ENCODE measurements at regions not wholly inside any gene's neighbourhood (a gene's known extent, or its start where the extent isn't known, plus 50 kb on each side); places are given as distances from the start of the nearest gene placed in this dataset.

GRCh38 chr7:41873741-41874140 lies 170.9 kb upstream of the INHBA start:
- Mint-ChIP-seq H3K4me3 (no peak overlapping the region), H3K36me3 (ENCODE audit: insufficient read depth in 2 of 2) (peaks cover 0 to 4% of the 10 kb centered on the region in 2 donors), H3K27me3 (ENCODE audit: low read depth) (peaks cover 47% of the 10 kb centered on the region), H3K27ac (no peak overlapping the region), H3K9me3 (no peaks in the 10 kb centered on the region), H3K4me1 (ENCODE audit: low read depth) (peaks cover 12% of the 10 kb centered on the region)
- DNase-seq (no peak), ATAC-seq (replicated peaks in 1 of 2) (no peak)

GRCh38 chr7:41872966-41873365 lies 170.1 kb upstream of the INHBA start:
- no peaks in the 10 kb centered on the region for H3K9me3 Mint-ChIP-seq
- no peak overlapping the region for H3K4me3 Mint-ChIP-seq
- ATAC-seq (replicated peaks in 1 of 2) (no peak), DNase-seq (no peak)
- H3K36me3 Mint-ChIP-seq (ENCODE audit: insufficient read depth in 2 of 2): peaks cover 0 to 4% of the 10 kb centered on the region in 2 donors
- H3K27ac Mint-ChIP-seq: no peak overlapping the region
- peaks cover 12% of the 10 kb centered on the region for H3K4me1 Mint-ChIP-seq (ENCODE audit: low read depth)
- H3K27me3 Mint-ChIP-seq (ENCODE audit: low read depth): peaks cover 55% of the 10 kb centered on the region

GRCh38 chr7:41870461-41871138 lies 167.7 kb upstream of the INHBA start:
- peaks cover 12% of the 10 kb centered on the region for H3K4me1 Mint-ChIP-seq (ENCODE audit: low read depth)
- H3K27ac Mint-ChIP-seq: no peak overlapping the region
- peaks cover 0 to 6% of the 10 kb centered on the region in 2 donors for H3K36me3 Mint-ChIP-seq (ENCODE audit: insufficient read depth in 2 of 2)
- DNase-seq (peak in 1 of 2 donors; percentile 8), ATAC-seq (replicated peaks in 1 of 2) (peak; percentile 77 to 86)
- peak overlapping the region; percentile 16 to 55 for H3K4me3 Mint-ChIP-seq
- H3K27me3 Mint-ChIP-seq (ENCODE audit: low read depth): peaks cover 50% of the 10 kb centered on the region
- no peaks in the 10 kb centered on the region for H3K9me3 Mint-ChIP-seq

- Mint-ChIP-seq H3K9me3 (peaks cover 0 to 4% of the 10 kb centered on the region in 2 donors), H3K4me3 (peak overlapping the region in 1 of 2 donors; percentile 55), H3K27me3 (ENCODE audit: low read depth) (peaks cover 44% of the 10 kb centered on the region), H3K27ac (peak overlapping the region; percentile 73), H3K4me1 (ENCODE audit: low read depth) (peaks cover 12% of the 10 kb centered on the region), H3K36me3 (ENCODE audit: insufficient read depth in 2 of 2) (peaks cover 4 to 6% of the 10 kb centered on the region in 2 donors)
- DNase-seq (no peak), ATAC-seq (replicated peaks in 1 of 2) (peak; percentile 43 to 46)
Observed at GRCh38 chr7:41869997-41870396, 167.1 kb upstream of the INHBA start.

- Mint-ChIP-seq H3K9me3 (peaks cover 0 to 4% of the 10 kb centered on the region in 2 donors), H3K4me1 (ENCODE audit: low read depth) (peaks cover 12% of the 10 kb centered on the region), H3K27me3 (ENCODE audit: low read depth) (peaks cover 40% of the 10 kb centered on the region), H3K4me3 (peak overlapping the region in 1 of 2 donors; percentile 55), H3K36me3 (ENCODE audit: insufficient read depth in 2 of 2) (peaks cover 6% of the 10 kb centered on the region in 2 donors), H3K27ac (peak overlapping the region; percentile 33)
- no peak for DNase-seq
- ATAC-seq (replicated peaks in 1 of 2): no peak
Observed at GRCh38 chr7:41869596-41869995, 166.7 kb upstream of the INHBA start.

GRCh38 chr7:41869091-41869490 lies 166.2 kb upstream of the INHBA start:
- no peak for DNase-seq
- H3K36me3 Mint-ChIP-seq (ENCODE audit: insufficient read depth in 2 of 2): peaks cover 6 to 7% of the 10 kb centered on the region in 2 donors
- peak overlapping the region in 1 of 2 donors; percentile 20 for H3K4me3 Mint-ChIP-seq
- ATAC-seq (replicated peaks in 1 of 2): peak in 1 of 2 donors; percentile 40
- H3K27ac Mint-ChIP-seq: peak overlapping the region; percentile 33
- H3K9me3 Mint-ChIP-seq: peaks cover 0 to 5% of the 10 kb centered on the region in 2 donors
- peaks cover 12% of the 10 kb centered on the region for H3K4me1 Mint-ChIP-seq (ENCODE audit: low read depth)
- H3K27me3 Mint-ChIP-seq (ENCODE audit: low read depth): peaks cover 38% of the 10 kb centered on the region

GRCh38 chr7:41867639-41868280 lies 164.9 kb upstream of the INHBA start:
- no peak for DNase-seq
- Mint-ChIP-seq H3K27me3 (ENCODE audit: low read depth) (peaks cover 33% of the 10 kb centered on the region), H3K27ac (no peak overlapping the region), H3K36me3 (ENCODE audit: insufficient read depth in 2 of 2) (peaks cover 6 to 7% of the 10 kb centered on the region in 2 donors), H3K4me1 (ENCODE audit: low read depth) (peaks cover 12% of the 10 kb centered on the region), H3K9me3 (peaks cover 0 to 6% of the 10 kb centered on the region in 2 donors), H3K4me3 (no peak overlapping the region)
- ATAC-seq (replicated peaks in 1 of 2): no peak

- DNase-seq (no peak), ATAC-seq (replicated peaks in 1 of 2) (no peak)
- H3K4me3 Mint-ChIP-seq: no peak overlapping the region
- H3K36me3 Mint-ChIP-seq (ENCODE audit: insufficient read depth in 2 of 2): peaks cover 1 to 7% of the 10 kb centered on the region in 2 donors
- H3K27me3 Mint-ChIP-seq (ENCODE audit: low read depth): peaks cover 11% of the 10 kb centered on the region
- no peaks in the 10 kb centered on the region for H3K4me1 Mint-ChIP-seq (ENCODE audit: low read depth)
- peaks cover 0 to 6% of the 10 kb centered on the region in 2 donors for H3K9me3 Mint-ChIP-seq
- no peak overlapping the region for H3K27ac Mint-ChIP-seq
Observed at GRCh38 chr7:41862261-41862660, 159.4 kb upstream of the INHBA start.

GRCh38 chr7:41861642-41862041 lies 158.8 kb upstream of the INHBA start:
- H3K4me3 Mint-ChIP-seq: no peak overlapping the region
- H3K27ac Mint-ChIP-seq: no peak overlapping the region
- H3K4me1 Mint-ChIP-seq (ENCODE audit: low read depth): no peaks in the 10 kb centered on the region
- peaks cover 0 to 7% of the 10 kb centered on the region in 2 donors for H3K36me3 Mint-ChIP-seq (ENCODE audit: insufficient read depth in 2 of 2)
- peaks cover 0 to 6% of the 10 kb centered on the region in 2 donors for H3K9me3 Mint-ChIP-seq
- no peak for DNase-seq
- peaks cover 8% of the 10 kb centered on the region for H3K27me3 Mint-ChIP-seq (ENCODE audit: low read depth)
- no peak for ATAC-seq (replicated peaks in 1 of 2)

- no peak for DNase-seq
- no peak for ATAC-seq (replicated peaks in 1 of 2)
- H3K4me1 Mint-ChIP-seq (ENCODE audit: low read depth): peaks cover 8% of the 10 kb centered on the region
- peaks cover 28% of the 10 kb centered on the region for H3K27me3 Mint-ChIP-seq (ENCODE audit: low read depth)
- no peaks in the 10 kb centered on the region for H3K36me3 Mint-ChIP-seq (ENCODE audit: insufficient read depth in 2 of 2)
- peaks cover 2 to 4% of the 10 kb centered on the region in 2 donors for H3K9me3 Mint-ChIP-seq
- no peak overlapping the region for H3K4me3 Mint-ChIP-seq
- H3K27ac Mint-ChIP-seq: no peak overlapping the region
Observed at GRCh38 chr7:41858201-41858600, 155.3 kb upstream of the INHBA start.

GRCh38 chr7:41855798-41856197 lies 152.9 kb upstream of the INHBA start:
- Mint-ChIP-seq H3K4me1 (ENCODE audit: low read depth) (peaks cover 8% of the 10 kb centered on the region), H3K27ac (no peak overlapping the region), H3K27me3 (ENCODE audit: low read depth) (peaks cover 37% of the 10 kb centered on the region), H3K9me3 (peaks cover 5 to 7% of the 10 kb centered on the region in 2 donors), H3K4me3 (no peak overlapping the region), H3K36me3 (ENCODE audit: insufficient read depth in 2 of 2) (no peaks in the 10 kb centered on the region)
- ATAC-seq (replicated peaks in 1 of 2) (no peak), DNase-seq (no peak)

- H3K4me1 Mint-ChIP-seq (ENCODE audit: low read depth): peaks cover 5% of the 10 kb centered on the region
- DNase-seq (no peak), ATAC-seq (replicated peaks in 1 of 2) (no peak)
- H3K9me3 Mint-ChIP-seq: peaks cover 7 to 10% of the 10 kb centered on the region in 2 donors
- H3K27me3 Mint-ChIP-seq (ENCODE audit: low read depth): peaks cover 10% of the 10 kb centered on the region
- peaks cover 0 to 3% of the 10 kb centered on the region in 2 donors for H3K36me3 Mint-ChIP-seq (ENCODE audit: insufficient read depth in 2 of 2)
- H3K27ac Mint-ChIP-seq: no peak overlapping the region
- H3K4me3 Mint-ChIP-seq: no peak overlapping the region
Observed at GRCh38 chr7:41847606-41848005, 144.7 kb upstream of the INHBA start.

GRCh38 chr7:41847151-41847550 lies 144.3 kb upstream of the INHBA start:
- DNase-seq: no peak
- Mint-ChIP-seq H3K4me3 (no peak overlapping the region), H3K36me3 (ENCODE audit: insufficient read depth in 2 of 2) (peaks cover 0 to 3% of the 10 kb centered on the region in 2 donors), H3K4me1 (ENCODE audit: low read depth) (peaks cover 5% of the 10 kb centered on the region), H3K27me3 (ENCODE audit: low read depth) (peaks cover 10% of the 10 kb centered on the region), H3K9me3 (peaks cover 7 to 11% of the 10 kb centered on the region in 2 donors), H3K27ac (no peak overlapping the region)
- no peak for ATAC-seq (replicated peaks in 1 of 2)

Measured in activated T-cell treated with anti-CD3 and anti-CD28 coated beads, Interleukin-2, amount 50 U/mL, for 72 hours (primary cell).